Activated CD4-positive, alpha-beta T cell treated with anti-CD3 and anti-CD28 coated beads for 1 hour (primary cell): ENCODE measurements at regions not wholly inside any gene's neighbourhood (a gene's known extent, or its start where the extent isn't known, plus 50 kb on each side); places are given as distances from the start of the nearest gene placed in this dataset.

Experiments
- DNase-seq: peaks from one replicate; pipeline ENCODE4 v3.0.0-alpha.2; 2020

DNA sequence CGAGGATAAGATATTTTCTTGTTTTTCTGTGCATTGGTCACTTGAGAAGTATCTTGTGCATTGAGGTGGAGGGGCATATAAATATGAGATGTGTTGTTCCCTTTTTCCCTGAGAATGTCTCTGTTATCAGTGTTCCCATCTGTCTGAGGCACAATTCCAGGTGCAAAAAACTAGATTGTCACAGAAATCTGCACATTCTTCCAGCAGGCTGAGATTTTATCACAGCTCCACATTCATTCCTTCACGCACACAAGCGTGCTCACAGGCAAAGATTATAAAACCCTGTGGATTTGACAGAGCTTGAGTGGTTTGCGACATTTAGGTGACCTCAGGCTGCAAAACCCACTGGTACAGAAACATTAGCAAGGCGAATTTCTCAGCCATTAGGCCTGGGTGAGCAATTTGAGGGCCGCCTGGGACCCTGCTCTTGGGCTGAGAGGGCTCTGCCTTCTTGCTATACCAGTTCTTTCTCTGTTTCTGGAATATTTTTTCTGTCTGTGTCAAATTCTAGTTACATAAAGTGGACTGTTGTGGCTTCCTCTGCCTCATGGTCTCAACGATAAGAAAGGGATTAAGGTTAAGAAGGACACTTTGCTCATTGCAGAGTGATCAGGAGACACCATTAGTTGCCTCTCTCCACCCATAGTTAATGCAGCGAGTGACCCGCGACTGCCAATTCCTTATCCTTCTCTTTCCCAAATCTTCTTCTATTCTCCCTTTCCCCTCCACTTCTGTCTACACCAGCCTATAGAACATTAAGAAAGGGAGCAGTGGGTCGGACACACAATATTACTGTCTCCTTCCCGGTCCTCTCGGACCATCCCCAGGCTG is 86.7 kb upstream of the C1QTNF7 start:
- no peak for DNase-seq

DNA sequence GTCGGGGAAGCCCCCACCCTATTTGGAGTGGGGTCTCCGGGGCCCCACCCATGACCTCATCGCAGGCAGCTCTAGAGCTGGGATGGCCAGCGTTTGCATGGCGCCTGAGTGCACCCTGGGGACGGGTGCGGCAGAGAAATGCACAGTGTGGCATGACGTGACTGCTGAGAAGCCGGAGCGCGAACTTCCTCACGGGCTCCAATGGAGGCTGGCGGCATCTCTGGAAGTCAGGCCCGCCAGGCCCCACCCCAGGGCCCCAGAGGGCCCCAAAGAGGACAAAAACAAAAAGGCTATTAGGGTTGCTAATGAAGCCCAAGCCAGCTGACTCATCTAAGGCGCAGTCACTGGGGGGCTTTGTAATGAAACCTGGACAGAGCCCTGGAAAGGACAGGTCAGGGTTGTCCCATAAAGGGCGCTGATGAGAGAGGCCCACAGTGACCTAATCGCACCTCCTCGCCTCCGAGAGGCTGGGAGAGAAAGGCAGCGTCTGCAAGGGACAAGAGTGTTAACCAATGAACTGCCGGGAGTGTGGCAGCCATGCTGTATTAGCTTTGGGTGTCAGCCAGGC is 86.0 kb upstream of the C1QTNF7 start:
- no peak for DNase-seq

DNA sequence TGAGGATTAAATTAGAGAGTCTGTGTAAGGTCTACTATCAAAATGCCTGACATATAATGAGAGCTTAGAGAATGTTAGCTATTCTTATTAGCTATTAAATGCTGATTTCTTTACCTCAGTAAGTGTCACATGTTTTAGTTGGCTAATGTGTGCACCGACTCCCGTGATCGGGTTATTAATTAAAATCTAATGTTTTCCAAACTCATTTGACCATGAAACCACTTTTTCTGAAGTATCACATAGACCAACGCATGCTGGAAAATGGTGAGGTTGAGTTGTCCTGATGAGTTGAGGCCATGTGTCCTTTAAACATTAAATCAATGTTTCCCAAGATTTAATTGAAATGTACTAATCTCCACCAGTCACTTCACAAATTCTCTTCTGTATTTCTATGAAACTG is 84.8 kb upstream of the C1QTNF7 start:
- DNase-seq, result no peak

DNA sequence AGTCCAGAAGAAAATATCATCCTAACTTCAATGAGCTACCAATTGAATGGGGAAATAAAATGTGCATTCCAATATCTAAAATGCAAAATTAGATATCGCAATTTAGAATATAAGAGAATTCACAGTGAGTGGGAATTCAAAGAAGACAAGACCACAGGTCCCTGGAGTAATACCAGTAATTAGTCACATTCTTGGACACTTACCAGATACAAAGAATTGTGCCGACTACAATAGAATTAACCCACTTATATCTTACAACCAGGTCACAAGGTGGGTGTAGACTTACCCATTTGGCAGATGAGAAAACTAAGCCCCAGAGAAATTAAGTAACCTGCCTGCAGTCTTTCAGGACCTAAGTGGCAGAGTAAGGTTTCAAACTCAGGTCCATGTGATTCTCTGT is 84.3 kb upstream of the C1QTNF7 start:
- no peak for DNase-seq

DNA sequence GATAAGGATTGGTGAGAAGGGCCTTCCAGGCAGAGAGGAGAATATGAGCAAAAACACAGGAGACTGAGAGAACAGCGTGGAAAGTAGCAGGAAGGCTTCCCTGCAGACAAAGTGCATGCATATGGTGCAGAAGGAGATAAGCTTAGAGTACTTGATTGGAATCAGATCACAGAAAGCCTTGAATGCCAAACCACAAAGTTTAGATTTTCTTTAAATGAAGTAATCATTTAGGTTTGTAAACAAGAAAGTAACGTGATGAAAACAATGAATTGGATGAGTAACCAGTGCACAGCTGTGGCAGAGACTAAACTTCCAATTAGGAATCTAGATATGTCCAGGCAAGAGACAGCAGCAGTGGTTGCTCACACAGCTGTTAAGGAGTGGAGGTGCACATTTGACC is 83.8 kb upstream of the C1QTNF7 start:
- DNase-seq, result no peak

DNA sequence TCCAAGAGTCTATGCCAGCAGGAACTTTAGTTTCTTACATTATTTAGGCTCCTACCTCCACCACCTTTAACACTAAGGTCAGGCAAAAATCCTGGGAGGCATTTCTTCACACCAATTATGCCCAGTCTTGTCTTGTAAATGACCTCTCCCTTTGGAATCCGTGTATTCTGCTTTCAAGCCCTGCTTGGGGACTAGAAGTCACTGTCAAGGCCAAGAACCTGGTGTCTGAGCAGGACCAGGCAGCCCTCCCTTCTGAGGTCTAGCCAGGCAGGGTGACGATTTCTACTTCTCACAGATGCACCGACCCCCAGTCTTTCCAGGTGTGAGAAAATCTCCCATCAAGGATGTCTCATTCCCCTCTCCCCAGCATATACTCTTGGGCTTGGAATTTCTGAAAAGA is 82.7 kb upstream of the C1QTNF7 start:
- no peak for DNase-seq

DNA sequence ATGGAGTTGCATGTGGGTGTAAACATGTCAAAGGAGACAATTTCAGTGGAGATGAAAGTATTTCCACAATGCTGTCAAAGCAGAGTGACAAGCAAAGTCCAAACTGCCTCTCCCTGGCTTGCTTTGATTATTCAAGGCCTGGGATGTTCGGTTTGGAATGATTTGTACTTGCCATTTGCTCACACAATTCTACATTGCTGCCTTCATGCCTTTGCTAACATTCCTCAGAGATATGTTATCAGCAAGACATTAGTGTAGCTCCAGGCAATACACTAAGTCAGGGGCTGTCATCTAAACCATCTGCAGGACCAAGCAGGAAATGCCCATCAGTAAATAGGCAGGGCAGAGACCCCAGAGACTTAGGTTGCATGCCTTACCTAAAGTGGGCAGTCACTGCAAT is 79.6 kb upstream of the C1QTNF7 start:
- DNase-seq, result no peak

DNA sequence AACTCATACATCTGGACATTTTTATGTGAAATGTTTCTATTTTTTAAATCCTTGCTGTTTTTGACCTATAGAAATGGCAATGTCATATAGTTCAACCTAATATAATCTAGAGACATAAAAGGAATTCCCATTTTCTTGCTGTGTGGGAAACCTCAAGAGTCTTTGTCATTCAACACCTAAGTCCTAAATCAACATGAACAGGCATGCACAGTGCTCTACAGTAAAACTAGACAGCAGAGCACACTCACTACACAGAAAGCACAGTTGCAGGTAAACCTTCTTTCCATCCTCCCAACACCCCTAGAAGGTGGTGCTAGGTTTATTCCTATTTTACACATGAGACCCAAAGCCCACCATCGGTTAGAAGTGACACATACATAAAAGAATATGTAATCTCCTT is 79.1 kb upstream of the C1QTNF7 start:
- no peak for DNase-seq

DNA sequence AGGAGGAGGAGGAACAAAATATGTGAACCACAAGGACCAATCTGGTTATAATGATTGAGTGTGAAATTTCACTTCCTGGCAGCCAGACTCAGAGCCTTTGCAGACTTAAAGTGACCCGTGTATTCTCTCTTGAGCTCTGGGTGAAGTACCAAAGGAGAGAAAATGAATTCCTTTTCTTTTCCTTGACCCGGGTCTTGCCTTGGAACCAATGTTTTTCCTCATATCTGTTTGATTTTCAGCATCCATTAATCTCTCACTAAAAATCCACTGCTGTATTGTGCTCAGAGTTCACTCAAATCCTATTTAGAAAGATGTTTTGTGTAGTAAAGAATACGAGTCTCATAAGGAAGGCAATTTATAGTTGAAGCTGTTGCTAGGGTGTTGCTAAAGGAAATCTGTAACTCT is 78.3 kb upstream of the C1QTNF7 start:
- no peak for DNase-seq

DNA sequence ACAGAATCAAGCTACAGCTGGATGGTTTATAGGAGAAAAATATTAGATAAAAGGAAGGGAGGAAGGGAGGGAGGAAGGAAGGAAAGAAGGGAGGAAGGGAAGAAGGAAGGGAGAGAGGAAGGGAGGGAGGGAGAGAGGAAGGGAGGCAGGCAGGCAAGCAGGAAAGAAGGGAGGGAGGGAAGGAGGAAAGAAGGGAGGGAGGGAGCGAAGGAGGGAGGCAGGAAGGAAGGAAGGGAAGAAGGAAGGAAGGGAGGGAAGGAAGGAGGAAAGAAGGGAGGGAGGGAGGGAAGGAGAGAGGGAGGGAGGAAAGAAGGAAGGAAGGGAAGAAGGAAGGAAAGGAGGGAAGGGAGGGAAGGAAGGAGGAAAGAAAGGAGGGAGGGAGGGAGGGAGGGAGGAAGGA is 77.9 kb upstream of the C1QTNF7 start:
- no peak for DNase-seq

DNA sequence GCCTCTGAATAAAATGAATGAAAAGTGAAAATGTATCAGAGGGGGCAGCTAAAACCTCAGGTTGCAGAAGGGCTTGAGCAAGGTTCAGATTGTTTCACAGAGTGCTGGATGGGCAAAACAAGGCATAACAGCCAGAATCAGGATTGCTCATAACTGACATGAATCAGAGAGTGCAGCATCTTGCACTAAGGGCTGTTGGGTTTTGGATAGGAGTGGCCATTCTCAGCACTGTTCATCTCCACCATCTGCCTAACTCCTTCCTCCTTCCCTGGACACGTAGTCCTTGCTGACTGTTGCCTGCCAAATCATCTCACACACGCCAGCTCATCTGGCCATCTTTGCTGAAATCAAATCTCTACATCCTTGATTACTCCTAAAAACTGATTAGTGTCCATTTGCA is 75.3 kb upstream of the C1QTNF7 start:
- no peak for DNase-seq

DNA sequence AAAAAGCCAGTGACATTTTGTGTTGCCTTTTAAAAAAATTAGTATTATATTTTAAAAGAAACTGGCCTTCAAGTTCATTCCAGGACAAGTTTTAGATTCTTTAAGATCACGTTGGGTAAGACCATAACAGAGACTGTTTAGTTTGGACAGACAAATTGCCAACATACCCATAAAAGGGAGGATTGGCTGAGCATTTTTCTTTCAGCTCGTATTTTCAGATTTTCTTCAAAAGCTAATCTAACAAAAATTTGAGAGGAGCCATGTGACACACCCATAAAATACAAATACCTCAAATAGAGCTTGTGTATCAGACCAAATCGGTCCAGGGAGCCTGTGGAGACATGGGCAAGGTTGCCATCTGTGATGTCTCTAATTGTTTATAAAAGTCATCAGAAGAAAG is 74.6 kb upstream of the C1QTNF7 start:
- DNase-seq, result no peak

DNA sequence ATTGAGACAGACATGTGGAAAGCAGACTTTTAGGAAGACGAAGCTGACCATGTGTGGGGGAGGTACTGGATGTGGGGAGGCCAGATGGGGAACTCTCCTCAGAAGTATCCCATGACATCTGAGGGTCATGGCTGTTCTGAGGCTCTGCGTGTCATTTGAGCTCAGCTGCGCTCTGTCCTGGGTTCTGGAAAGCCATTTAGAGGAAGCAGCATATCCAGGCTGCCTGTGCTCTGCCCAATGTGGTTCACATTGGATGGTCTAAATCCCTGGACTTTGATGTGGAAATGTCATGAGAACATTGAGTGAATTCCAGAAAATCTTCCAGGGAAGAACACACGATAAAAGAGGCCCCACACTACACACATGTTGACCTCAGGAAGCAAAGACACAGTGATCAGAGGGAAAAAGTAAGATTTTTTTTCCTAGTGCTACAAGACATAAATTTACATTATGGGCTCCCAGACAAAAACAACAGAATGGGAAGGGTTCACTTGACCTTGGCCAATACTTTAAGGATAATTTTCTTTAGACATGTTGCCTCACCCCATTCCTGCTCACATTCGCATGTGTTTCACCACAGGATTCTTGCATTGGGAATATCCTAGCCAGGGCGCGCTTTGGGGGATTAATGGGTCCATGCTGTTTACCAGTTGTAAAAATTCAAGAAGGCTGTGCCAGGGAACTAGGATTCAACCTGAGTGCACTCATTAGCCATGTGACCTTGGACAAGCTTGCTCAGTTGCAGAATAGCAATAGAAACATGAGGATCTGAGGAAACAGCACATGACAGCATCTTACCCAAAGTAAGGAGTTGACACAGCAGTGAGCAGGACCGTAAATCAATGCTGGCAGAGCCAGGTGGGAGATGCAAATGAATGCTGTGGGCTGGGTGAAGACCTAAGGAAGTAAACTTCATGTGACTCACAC is 73.2 kb upstream of the C1QTNF7 start:
- DNase-seq, result no peak

DNA sequence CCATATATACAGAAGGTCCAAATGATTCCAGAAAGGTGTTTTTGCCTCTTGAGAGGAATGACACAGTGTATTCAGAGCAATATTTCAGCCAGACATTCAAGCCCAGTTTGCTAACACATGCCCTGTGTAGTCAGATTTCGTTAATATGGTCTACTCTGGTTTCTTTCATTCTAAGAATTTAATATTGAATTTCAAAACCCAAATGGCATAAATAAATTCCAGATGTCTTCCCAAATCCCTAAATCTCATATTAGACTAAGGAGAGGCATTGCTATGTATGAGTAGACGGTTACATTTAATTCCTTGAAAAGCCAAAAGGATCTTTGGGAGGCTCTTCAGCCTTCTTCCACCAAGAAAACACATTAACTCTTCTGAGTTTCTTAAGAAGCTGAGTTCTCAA is 66.3 kb upstream of the C1QTNF7 start:
- DNase-seq, result no peak

DNA sequence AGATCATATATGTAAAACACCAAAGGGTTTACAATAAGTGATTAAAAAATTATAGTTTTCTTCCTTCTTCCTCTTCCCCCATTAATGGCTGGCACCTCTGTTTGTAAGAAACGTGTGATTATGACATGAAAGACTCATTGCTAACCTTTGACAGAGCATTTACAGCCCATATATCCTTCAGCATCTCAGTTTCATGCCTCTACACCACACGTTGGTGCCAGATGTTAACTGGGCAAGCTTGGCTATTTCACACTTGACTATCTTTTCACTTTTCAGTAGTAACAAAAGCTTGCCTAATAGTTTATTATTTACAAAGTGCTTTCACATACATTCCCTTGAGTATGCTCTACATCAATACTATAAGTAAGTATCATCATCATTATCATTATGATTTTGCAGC is 65.3 kb upstream of the C1QTNF7 start:
- DNase-seq, result no peak

DNA sequence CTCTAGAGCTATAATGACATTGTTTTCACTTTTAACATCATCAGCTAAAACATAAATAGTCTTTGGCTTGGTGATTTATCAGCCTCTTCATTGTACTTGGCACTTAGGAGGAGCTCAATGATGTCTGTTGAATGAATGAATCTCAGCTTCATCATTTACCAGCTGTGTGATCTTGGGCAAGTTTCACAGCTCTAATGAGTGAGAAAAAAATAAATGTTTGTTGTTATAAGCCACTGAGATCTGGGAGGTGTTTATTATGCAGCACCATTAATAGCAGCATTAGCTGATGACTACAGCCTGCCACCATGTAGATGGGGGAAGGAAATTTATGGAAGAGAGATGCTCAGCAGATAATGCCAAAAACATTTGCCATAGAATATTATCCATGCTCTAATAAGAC is 63.6 kb upstream of the C1QTNF7 start:
- no peak for DNase-seq

DNA sequence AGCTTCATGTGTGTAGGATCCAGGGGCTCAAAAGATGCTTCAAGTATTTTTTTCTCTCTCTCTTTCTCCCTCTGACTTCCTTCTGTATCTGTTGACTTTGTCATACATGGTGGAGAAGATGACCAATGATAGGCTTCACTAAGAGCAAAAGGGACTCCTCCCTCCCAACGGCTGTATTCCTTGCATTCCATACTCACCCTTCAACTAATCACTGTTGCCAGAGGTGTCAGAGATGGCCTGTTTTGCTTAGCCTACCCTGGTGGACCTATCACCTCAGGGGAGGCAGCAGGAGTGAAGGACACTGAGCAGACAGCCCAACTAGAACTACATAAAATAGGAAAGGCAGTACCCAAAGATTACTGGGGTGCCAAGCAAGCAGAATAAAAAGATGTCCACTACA is 62.2 kb upstream of the C1QTNF7 start:
- no peak for DNase-seq

DNA sequence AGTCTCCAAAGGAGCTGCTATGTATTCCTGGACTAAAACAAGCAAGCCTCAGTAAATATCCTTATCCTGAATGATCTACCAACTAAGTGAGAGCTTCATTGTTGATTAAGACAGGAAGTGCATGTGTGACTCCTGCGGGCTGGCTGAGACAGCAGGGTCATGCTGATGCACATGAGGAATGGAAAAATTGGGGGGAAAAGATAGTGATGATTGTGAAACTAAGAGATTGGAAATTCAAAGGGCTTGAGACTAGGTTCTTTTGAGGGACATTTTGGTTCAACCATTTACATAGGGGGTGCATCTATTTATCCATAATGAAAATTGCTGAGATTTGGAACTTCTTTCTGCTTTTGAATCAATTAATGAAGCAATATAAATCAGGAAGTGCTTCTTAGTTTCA is 61.1 kb upstream of the C1QTNF7 start:
- no peak for DNase-seq

DNA sequence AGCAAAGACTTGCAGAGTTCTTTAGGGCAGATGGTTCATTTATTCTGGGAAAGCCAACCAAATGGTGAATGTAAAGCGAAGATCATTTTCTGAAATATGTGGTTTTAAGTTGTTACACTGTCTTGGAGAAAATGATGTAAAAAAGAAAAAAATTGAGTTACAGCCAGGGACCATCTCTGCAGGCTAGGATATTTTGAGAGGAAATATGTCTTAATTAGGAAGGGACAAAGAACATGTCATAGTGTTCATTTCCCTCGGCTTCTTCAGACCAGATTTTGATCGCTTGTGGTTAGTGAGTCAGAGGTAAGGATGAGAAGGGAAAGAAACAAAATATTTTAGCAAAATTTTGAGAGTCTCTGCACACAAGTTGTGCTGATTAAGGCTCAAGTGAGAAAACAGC is 59.0 kb upstream of the C1QTNF7 start:
- no peak for DNase-seq

DNA sequence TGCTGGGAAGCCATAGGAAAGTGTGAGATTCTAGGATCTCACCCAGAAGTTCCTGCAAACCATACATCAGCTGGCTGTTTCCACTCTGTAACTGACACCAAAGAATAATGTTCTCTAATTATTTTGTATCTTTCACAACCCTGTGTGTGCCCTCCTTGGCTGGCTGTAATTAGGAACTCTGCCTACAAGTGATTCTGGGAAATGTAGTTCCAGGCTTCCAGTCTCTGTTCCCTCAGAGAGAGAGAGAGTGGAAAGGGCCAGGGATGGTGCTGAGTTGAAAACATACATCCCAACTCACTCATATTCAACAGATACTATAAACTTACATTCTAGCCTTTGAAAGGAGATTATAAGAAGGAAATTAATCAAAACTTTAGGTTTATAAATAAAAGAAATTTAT is 57.5 kb upstream of the C1QTNF7 start:
- no peak for DNase-seq

DNA sequence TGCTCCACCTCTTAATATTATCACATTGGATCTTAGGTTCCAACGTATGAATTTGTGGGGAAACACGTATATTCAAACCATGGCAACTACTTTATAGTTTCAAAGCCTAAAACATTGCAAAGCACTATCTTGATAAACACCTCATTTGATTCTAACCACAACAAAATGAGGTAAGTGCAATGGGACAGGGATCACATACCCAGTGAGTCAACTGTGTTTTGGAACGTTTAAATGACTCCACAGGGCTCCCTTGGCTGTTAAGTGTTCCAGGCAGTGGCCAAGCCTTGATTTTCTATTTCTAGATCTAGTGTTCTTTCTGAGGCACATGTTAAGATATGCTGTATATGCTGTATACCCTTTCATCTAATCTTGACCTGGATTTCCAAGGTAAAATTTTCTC is 54.5 kb upstream of the C1QTNF7 start:
- no peak for DNase-seq

DNA sequence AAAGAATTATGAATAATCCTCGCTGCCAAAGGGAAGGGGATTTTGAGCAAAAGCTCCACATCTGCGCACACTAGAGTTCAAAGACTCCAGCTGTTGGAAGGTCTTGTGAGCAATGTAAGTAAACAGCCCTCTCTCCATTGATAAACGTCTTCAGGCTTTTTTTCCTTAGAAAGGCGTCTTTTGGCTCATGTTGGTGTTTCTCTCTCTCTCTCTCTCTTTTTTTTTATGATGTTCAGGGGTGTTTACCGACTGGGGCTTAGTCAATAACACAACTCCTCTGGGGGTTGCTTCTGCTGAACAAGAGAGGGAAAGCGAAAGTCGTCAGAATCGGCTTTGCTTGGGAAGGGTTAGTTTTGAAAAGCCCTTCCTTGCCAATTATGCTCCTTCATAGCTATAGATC is 53.2 kb upstream of the C1QTNF7 start:
- no peak for DNase-seq

DNA sequence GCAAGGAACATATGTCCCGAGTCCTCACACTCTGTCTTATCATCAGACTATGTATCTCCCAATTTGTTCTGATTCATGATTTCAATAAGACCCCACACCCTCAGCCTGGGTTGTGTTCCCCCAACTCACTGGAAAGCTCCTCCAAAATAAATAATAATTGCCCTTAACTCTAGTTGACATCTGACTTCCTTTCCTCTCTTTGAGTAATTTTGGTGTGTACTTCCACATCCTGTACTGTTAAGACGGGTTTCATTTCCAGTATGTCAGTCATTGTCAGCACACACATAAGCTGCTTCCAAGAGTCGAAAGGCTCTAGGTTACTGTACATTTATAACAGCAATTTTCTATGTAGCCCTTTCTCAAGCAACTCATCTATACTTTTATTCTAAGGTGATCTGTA is 52.2 kb upstream of the C1QTNF7 start:
- DNase-seq, result no peak

DNA sequence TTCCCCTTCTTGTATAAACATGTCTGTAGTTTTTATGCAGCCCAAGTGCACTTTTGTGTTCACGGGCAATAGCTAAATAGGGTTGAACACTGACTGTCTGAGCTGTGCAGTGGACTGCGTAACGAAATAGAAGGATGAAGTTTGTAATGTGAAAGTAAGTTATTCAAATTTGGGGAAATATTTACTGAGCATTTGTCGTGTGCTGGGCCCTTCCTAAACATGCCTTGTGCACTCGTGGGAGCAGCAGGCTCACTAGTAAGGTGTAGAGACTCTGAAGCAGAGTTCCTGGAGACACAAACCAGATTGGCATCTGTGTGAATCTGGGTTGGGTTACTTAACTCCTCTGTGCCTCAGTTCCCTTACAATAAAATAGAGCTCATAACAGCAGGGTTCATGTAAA is 51.7 kb upstream of the C1QTNF7 start:
- no peak for DNase-seq
